ENCODE measurements at regions not wholly inside any gene's neighbourhood (a gene's known extent, or its start where the extent isn't known, plus 50 kb on each side); places are given as distances from the start of the nearest gene placed in this dataset.

DNA sequence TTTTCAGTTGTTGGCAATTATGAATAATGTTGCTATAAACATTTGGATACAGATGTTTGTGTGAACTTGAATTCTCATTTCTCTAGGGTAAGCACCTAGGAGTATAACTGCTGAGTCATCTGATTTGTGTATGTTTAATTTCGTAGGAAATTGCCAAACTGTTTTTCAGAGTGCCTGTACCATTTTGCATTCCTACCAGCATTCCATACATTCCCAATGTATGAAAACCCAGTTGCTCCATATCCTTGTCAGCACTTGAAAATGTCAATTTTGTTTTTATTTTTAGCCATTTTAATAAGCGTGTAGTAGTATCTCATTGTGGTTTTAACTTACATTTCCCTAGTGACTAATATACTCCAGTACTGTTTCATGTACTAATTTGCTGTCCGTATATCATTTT, 98.5 kb upstream of the TSC22D2 start:
- WGBS (ENCODE audit: insufficient coverage, insufficient replicate concordance, low lambda C conversion rate, missing lambda C conversion rate): 22% methylated on average over 3 of the region's 3 CpGs
- Histone ChIP-seq H3K27me3 (replicated peaks in 1 of 2; ENCODE audit: control insufficient read depth in 2 of 2, insufficient read depth in 2 of 2, low read length in 1 of 2) (no peaks in the 10 kb centered on the region), H3K4me2 (ENCODE audit: control insufficient read depth, insufficient read depth) (no peak overlapping the region), H3K27ac (ENCODE audit: control insufficient read depth, insufficient read depth) (no peak overlapping the region), H3K36me3 (ENCODE audit: control insufficient read depth in 2 of 2, insufficient read depth in 2 of 2, low read length in 1 of 2) (no peaks in the 10 kb centered on the region), H3K4me1 (ENCODE audit: control insufficient read depth, insufficient read depth, low read length) (no peaks in the 10 kb centered on the region), H4K20me1 (ENCODE audit: control insufficient read depth, insufficient read depth) (no peaks in the 10 kb centered on the region), H3K4me3 (no peak overlapping the region), H3K9me3 (replicated peaks; ENCODE audit: control insufficient read depth, insufficient read depth, low read length) (no peaks in the 10 kb centered on the region), H2AFZ (ENCODE audit: control insufficient read depth, low read depth, low read length) (no peak overlapping the region), H3K79me2 (ENCODE audit: control insufficient read depth, insufficient read depth, low read length) (no peaks in the 10 kb centered on the region), H3K9ac (ENCODE audit: control insufficient read depth, insufficient read depth, low read length) (no peak overlapping the region)
- intact Hi-C loops (cut with micrococcal nuclease; ENCODE audit: unreplicated experiment): no loop called here
- ChIA-PET SMC1A (ENCODE audit: uncharacterized antibody, unreplicated experiment) (interaction anchor here (1.2 to 1.7 kb wide), 3 partner anchors 20 to 186 kb away, joined by 3 to 9 read pairs (median 4); no protein-coding TSS in a partner anchor), POLR2A (no interaction called here), CTCF (interaction anchor here (1.1 to 2.2 kb wide), 6 partner anchors 12 to 186 kb away, joined by 3 to 8 read pairs (median 4); no protein-coding TSS in a partner anchor), RAD21 (ENCODE audit: unreplicated experiment) (interaction anchor here (1.3 kb wide), 1 partner anchor 186 kb away, joined by 3 read pairs; no protein-coding TSS in a partner anchor)
- TF ChIP-seq TBL1XR1 (IDR thresholded peaks at IDR 0.05; ENCODE audit: low read depth, low read length): no peak
- TF ChIP-seq, protein P1, sequence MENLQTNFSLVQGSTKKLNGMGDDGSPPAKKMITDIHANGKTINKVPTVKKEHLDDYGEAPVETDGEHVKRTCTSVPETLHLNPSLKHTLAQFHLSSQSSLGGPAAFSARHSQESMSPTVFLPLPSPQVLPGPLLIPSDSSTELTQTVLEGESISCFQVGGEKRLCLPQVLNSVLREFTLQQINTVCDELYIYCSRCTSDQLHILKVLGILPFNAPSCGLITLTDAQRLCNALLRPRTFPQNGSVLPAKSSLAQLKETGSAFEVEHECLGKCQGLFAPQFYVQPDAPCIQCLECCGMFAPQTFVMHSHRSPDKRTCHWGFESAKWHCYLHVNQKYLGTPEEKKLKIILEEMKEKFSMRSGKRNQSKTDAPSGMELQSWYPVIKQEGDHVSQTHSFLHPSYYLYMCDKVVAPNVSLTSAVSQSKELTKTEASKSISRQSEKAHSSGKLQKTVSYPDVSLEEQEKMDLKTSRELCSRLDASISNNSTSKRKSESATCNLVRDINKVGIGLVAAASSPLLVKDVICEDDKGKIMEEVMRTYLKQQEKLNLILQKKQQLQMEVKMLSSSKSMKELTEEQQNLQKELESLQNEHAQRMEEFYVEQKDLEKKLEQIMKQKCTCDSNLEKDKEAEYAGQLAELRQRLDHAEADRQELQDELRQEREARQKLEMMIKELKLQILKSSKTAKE (IDR thresholded peaks at IDR 0.05; ENCODE audit: low read depth, poor library complexity, severe bottlenecking): no peak
- TF ChIP-seq, protein P2, sequence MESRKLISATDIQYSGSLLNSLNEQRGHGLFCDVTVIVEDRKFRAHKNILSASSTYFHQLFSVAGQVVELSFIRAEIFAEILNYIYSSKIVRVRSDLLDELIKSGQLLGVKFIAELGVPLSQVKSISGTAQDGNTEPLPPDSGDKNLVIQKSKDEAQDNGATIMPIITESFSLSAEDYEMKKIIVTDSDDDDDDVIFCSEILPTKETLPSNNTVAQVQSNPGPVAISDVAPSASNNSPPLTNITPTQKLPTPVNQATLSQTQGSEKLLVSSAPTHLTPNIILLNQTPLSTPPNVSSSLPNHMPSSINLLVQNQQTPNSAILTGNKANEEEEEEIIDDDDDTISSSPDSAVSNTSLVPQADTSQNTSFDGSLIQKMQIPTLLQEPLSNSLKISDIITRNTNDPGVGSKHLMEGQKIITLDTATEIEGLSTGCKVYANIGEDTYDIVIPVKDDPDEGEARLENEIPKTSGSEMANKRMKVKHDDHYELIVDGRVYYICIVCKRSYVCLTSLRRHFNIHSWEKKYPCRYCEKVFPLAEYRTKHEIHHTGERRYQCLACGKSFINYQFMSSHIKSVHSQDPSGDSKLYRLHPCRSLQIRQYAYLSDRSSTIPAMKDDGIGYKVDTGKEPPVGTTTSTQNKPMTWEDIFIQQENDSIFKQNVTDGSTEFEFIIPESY (IDR thresholded peaks at IDR 0.05): no peak
- no peak for TF ChIP-seq GABPA (IDR thresholded peaks at IDR 0.05; ENCODE audit: low read depth)
- ATAC-seq (no peak), DNase-seq (ENCODE audit: low read depth, low spot score) (no peak), FAIRE-seq (no peak)
- BruUV-seq (replicated peaks): no TSS peak
- in situ Hi-C loops (cut with MboI): no loop called here
